SK-N-SH treated with all-trans-retinoic acid at 6 μM for 48 hours (cell line): ENCODE measurements at regions not wholly inside any gene's neighbourhood (a gene's known extent, or its start where the extent isn't known, plus 50 kb on each side); places are given as distances from the start of the nearest gene placed in this dataset.

Experiments
- ATAC-seq: fragments of 200-7000 bp; cut with Tn5 transposase; 3 replicates; pipeline ENCODE4 v1.9.1; 2020; ENCODE audit warnings: mild to moderate bottlenecking, moderate library complexity
- ARNTL ChIP-seq: fragments of 450-650 bp; formaldehyde crosslinking; IDR thresholded peaks from 2 replicates; pipeline ENCODE4 v1.5.0; 2020; ENCODE audit warnings: low read depth, mild to moderate bottlenecking, moderate library complexity, borderline replicate concordance
- BACH2 ChIP-seq: fragments of 250-450 bp; sonication (Bioruptor Pico); IDR thresholded peaks from 2 replicates; pipeline ENCODE4 v1.9.0; 2021; ENCODE audit warnings: mild to moderate bottlenecking, borderline replicate concordance
- CREB5 ChIP-seq: fragments of 250-450 bp; sonication (Bioruptor Pico); IDR thresholded peaks from 2 replicates; pipeline ENCODE4 v1.5.1; 2020; ENCODE audit warnings: low read depth, mild to moderate bottlenecking, moderate library complexity
- CSDC2 ChIP-seq: fragments of 250-450 bp; sonication (Bioruptor Pico); IDR thresholded peaks from 2 replicates; pipeline ENCODE4 v1.5.0; 2020; ENCODE audit warnings: mild to moderate bottlenecking, moderate library complexity
- ESRRG ChIP-seq: fragments of 250-450 bp; sonication (Bioruptor Pico); IDR thresholded peaks from 2 replicates; pipeline ENCODE4 v1.6.1; 2021; ENCODE audit warnings: mild to moderate bottlenecking
- GLIS3 ChIP-seq: fragments of 250-450 bp; sonication (Bioruptor Pico); IDR thresholded peaks from 2 replicates; pipeline ENCODE4 v1.5.0; 2020; ENCODE audit warnings: mild to moderate bottlenecking, moderate library complexity
- ISL1 ChIP-seq: fragments of 250-450 bp; sonication (Bioruptor Pico); IDR thresholded peaks from 2 replicates; pipeline ENCODE4 v2.1.2; 2022; ENCODE audit warnings: mild to moderate bottlenecking, moderate library complexity
- OSR1 ChIP-seq: fragments of 250-450 bp; sonication (Bioruptor Pico); IDR thresholded peaks from 2 replicates; pipeline ENCODE4 v1.8.0; 2022; ENCODE audit warnings: moderate library complexity, mild to moderate bottlenecking, inconsistent platforms
- PATZ1 ChIP-seq: fragments of 250-450 bp; sonication (Bioruptor Pico); IDR thresholded peaks from 2 replicates; pipeline ENCODE4 v1.8.0; 2020; ENCODE audit warnings: mild to moderate bottlenecking, moderate library complexity, borderline replicate concordance
- PPARA ChIP-seq: fragments of 250-450 bp; sonication (Bioruptor Pico); IDR thresholded peaks from 2 replicates; pipeline ENCODE4 v1.5.0; 2020; ENCODE audit warnings: mild to moderate bottlenecking, borderline replicate concordance
- RARB ChIP-seq: fragments of 250-450 bp; sonication (Bioruptor Pico); IDR thresholded peaks from 2 replicates; pipeline ENCODE4 v1.8.0; 2021; ENCODE audit warnings: mild to moderate bottlenecking, moderate library complexity
- SNAI2 ChIP-seq: fragments of 250-450 bp; sonication (Bioruptor Pico); IDR thresholded peaks from 2 replicates; pipeline ENCODE4 v1.5.0; 2020; ENCODE audit warnings: mild to moderate bottlenecking, moderate library complexity
- TOX ChIP-seq: fragments of 250-450 bp; sonication (Bioruptor Pico); IDR thresholded peaks from 2 replicates; pipeline ENCODE4 v1.8.0; 2021; ENCODE audit warnings: mild to moderate bottlenecking, moderate library complexity, borderline replicate concordance
- ZC3H10 ChIP-seq: fragments of 250-450 bp; sonication (Bioruptor Pico); IDR thresholded peaks from 2 replicates; pipeline ENCODE4 v1.5.1; 2021; ENCODE audit warnings: mild to moderate bottlenecking, moderate library complexity
- ZFP3 ChIP-seq: fragments of 250-450 bp; sonication (Bioruptor Pico); IDR thresholded peaks from 2 replicates; pipeline ENCODE4 v1.5.0; 2020; ENCODE audit warnings: mild to moderate bottlenecking, moderate library complexity
- ZFP30 ChIP-seq: fragments of 450-650 bp; formaldehyde crosslinking; IDR thresholded peaks from 2 replicates; pipeline ENCODE4 v1.5.0; 2022; ENCODE audit warnings: mild to moderate bottlenecking, moderate library complexity
- ZNF565 ChIP-seq: fragments of 450-650 bp; formaldehyde crosslinking; conservative IDR thresholded peaks from 2 replicates; pipeline ENCODE4 v1.5.0; 2020; ENCODE audit warnings: low read depth, mild to moderate bottlenecking, moderate library complexity
- ZNF70 ChIP-seq: fragments of 450-650 bp; formaldehyde crosslinking; IDR thresholded peaks from 2 replicates; pipeline ENCODE4 v1.5.0; 2020; ENCODE audit warnings: mild to moderate bottlenecking, moderate library complexity
- TF ChIP-seq, protein P1 (sequence below): fragments of 250-450 bp; sonication (Bioruptor Pico); IDR thresholded peaks from 2 replicates; pipeline ENCODE4 v1.5.0; 2020; ENCODE audit warnings: mild to moderate bottlenecking, moderate library complexity

GRCh38 chr15:53158995-53159394 lies 368.9 kb upstream of the ONECUT1 start:
- ATAC-seq, result no peak
- TF ChIP-seq ZFP3 (CRISPR knock-in tag), result no peak
- TF ChIP-seq ISL1 (CRISPR knock-in tag), result no peak
- TF ChIP-seq OSR1 (CRISPR knock-in tag), result no peak
- TF ChIP-seq CREB5 (CRISPR knock-in tag), result no peak
- no peak for TF ChIP-seq ZNF565 (CRISPR knock-in tag)

- TF ChIP-seq TOX (CRISPR knock-in tag) (no peak), BACH2 (CRISPR knock-in tag) (no peak), ARNTL (no peak), ESRRG (no peak), PATZ1 (CRISPR knock-in tag) (no peak), RARB (CRISPR knock-in tag) (no peak), CSDC2 (no peak), GLIS3 (CRISPR knock-in tag) (no peak), ZNF565 (CRISPR knock-in tag) (no peak), PPARA (CRISPR knock-in tag) (no peak), OSR1 (CRISPR knock-in tag) (no peak), ZFP30 (CRISPR knock-in tag) (no peak), CREB5 (CRISPR knock-in tag) (no peak), SNAI2 (no peak), ZC3H10 (CRISPR knock-in tag) (no peak)
- TF ChIP-seq, protein P1, sequence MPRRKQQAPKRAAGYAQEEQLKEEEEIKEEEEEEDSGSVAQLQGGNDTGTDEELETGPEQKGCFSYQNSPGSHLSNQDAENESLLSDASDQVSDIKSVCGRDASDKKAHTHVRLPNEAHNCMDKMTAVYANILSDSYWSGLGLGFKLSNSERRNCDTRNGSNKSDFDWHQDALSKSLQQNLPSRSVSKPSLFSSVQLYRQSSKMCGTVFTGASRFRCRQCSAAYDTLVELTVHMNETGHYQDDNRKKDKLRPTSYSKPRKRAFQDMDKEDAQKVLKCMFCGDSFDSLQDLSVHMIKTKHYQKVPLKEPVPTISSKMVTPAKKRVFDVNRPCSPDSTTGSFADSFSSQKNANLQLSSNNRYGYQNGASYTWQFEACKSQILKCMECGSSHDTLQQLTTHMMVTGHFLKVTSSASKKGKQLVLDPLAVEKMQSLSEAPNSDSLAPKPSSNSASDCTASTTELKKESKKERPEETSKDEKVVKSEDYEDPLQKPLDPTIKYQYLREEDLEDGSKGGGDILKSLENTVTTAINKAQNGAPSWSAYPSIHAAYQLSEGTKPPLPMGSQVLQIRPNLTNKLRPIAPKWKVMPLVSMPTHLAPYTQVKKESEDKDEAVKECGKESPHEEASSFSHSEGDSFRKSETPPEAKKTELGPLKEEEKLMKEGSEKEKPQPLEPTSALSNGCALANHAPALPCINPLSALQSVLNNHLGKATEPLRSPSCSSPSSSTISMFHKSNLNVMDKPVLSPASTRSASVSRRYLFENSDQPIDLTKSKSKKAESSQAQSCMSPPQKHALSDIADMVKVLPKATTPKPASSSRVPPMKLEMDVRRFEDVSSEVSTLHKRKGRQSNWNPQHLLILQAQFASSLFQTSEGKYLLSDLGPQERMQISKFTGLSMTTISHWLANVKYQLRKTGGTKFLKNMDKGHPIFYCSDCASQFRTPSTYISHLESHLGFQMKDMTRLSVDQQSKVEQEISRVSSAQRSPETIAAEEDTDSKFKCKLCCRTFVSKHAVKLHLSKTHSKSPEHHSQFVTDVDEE (CRISPR knock-in tag), result no peak
- ATAC-seq, result no peak
Measured at GRCh38 chr15:53133255-53133850, 343.2 kb upstream of the ONECUT1 start.

- ATAC-seq, result no peak
Measured at GRCh38 chr15:53130943-53131342, 340.8 kb upstream of the ONECUT1 start.

GRCh38 chr15:53129121-53129904 lies 339.2 kb upstream of the ONECUT1 start:
- ATAC-seq, result no peak
- TF ChIP-seq GLIS3 (CRISPR knock-in tag) (no peak), CREB5 (CRISPR knock-in tag) (no peak), RARB (CRISPR knock-in tag) (no peak), TOX (CRISPR knock-in tag) (no peak), ISL1 (CRISPR knock-in tag) (no peak), ZNF565 (CRISPR knock-in tag) (no peak), PPARA (CRISPR knock-in tag) (no peak), OSR1 (CRISPR knock-in tag) (no peak), PATZ1 (CRISPR knock-in tag) (no peak), ZC3H10 (CRISPR knock-in tag) (no peak), ZNF70 (CRISPR knock-in tag) (no peak), CSDC2 (no peak), BACH2 (CRISPR knock-in tag) (no peak)
- TF ChIP-seq, protein P1 (CRISPR knock-in tag), result no peak

More at GRCh38 chr15:53130943-53131342, 340.8 kb upstream of the ONECUT1 start:
- TF ChIP-seq PPARA (CRISPR knock-in tag) (no peak), SNAI2 (no peak), ISL1 (CRISPR knock-in tag) (no peak), ESRRG (no peak)
